ENCODE measurements at regions not wholly inside any gene's neighbourhood (a gene's known extent, or its start where the extent isn't known, plus 50 kb on each side); places are given as distances from the start of the nearest gene placed in this dataset.
"Not testable (repeated sequence)": the region's sequence is repeated elsewhere in the genome, so short reads cannot be mapped to it uniquely, and the experiment has no call there.

- Histone ChIP-seq H3K4me3 (ENCODE audit: low read depth in 1 of 5, low read length in 5 of 5) (no peak overlapping the region), H3K27me3 (ENCODE audit: control insufficient read depth in 5 of 5, insufficient read depth in 4 of 5, low read length in 5 of 5) (peaks cover 0 to 9% (median 3%) of the 10 kb centered on the region in 5 donors), H3K27ac (ENCODE audit: low read depth, low read length) (no peak overlapping the region), H3K9me3 (ENCODE audit: control insufficient read depth in 5 of 5, low read length in 5 of 5) (peaks cover 0 to 9% (median 0%) of the 10 kb centered on the region in 5 donors), H3K4me1 (ENCODE audit: control insufficient read depth in 5 of 5, insufficient read depth in 5 of 5, low read length in 5 of 5) (no peaks in the 10 kb centered on the region), H3K9ac (ENCODE audit: low read length in 5 of 5) (no peak overlapping the region), H3K36me3 (ENCODE audit: control insufficient read depth in 5 of 5, insufficient read depth in 5 of 5, low read length in 5 of 5) (no peaks in the 10 kb centered on the region)
Measured at GRCh38 chr14:105900398-105901160, 374.2 kb downstream of the TMEM121 start.

GRCh38 chr14:105901226-105901625 lies 374.8 kb downstream of the TMEM121 start:
- Histone ChIP-seq H3K27me3 (ENCODE audit: control insufficient read depth in 5 of 5, insufficient read depth in 4 of 5, low read length in 5 of 5) (peaks cover 0 to 9% (median 3%) of the 10 kb centered on the region in 5 donors), H3K9me3 (ENCODE audit: control insufficient read depth in 5 of 5, low read length in 5 of 5) (peaks cover 0 to 10% (median 1%) of the 10 kb centered on the region in 5 donors), H3K4me1 (ENCODE audit: control insufficient read depth in 5 of 5, insufficient read depth in 5 of 5, low read length in 5 of 5) (no peaks in the 10 kb centered on the region), H3K9ac (ENCODE audit: low read length in 5 of 5) (no peak overlapping the region), H3K36me3 (ENCODE audit: control insufficient read depth in 5 of 5, insufficient read depth in 5 of 5, low read length in 5 of 5) (no peaks in the 10 kb centered on the region), H3K27ac (ENCODE audit: low read depth, low read length) (no peak overlapping the region), H3K4me3 (ENCODE audit: low read depth in 1 of 5, low read length in 5 of 5) (no peak overlapping the region)

GRCh38 chr14:105902131-105902898 lies 375.9 kb downstream of the TMEM121 start:
- Histone ChIP-seq H3K27ac (ENCODE audit: low read depth, low read length) (no peak overlapping the region), H3K4me1 (ENCODE audit: control insufficient read depth in 5 of 5, insufficient read depth in 5 of 5, low read length in 5 of 5) (no peaks in the 10 kb centered on the region), H3K27me3 (ENCODE audit: control insufficient read depth in 5 of 5, insufficient read depth in 4 of 5, low read length in 5 of 5) (peaks cover 0 to 9% (median 5%) of the 10 kb centered on the region in 5 donors), H3K9ac (ENCODE audit: low read length in 5 of 5) (no peak overlapping the region), H3K9me3 (ENCODE audit: control insufficient read depth in 5 of 5, low read length in 5 of 5) (peaks cover 0 to 16% (median 12%) of the 10 kb centered on the region in 5 donors), H3K4me3 (ENCODE audit: low read depth in 1 of 5, low read length in 5 of 5) (no peak overlapping the region), H3K36me3 (ENCODE audit: control insufficient read depth in 5 of 5, insufficient read depth in 5 of 5, low read length in 5 of 5) (no peaks in the 10 kb centered on the region)

- peaks cover 0 to 16% (median 11%) of the 10 kb centered on the region in 5 donors for H3K9me3 ChIP-seq (ENCODE audit: control insufficient read depth in 5 of 5, low read length in 5 of 5)
- H3K4me3 ChIP-seq (ENCODE audit: low read depth in 1 of 5, low read length in 5 of 5); H3K27ac ChIP-seq (ENCODE audit: low read depth, low read length); H3K9ac ChIP-seq (ENCODE audit: low read length in 5 of 5); H3K36me3 ChIP-seq (ENCODE audit: control insufficient read depth in 5 of 5, insufficient read depth in 5 of 5, low read length in 5 of 5); H3K27me3 ChIP-seq (ENCODE audit: control insufficient read depth in 5 of 5, insufficient read depth in 4 of 5, low read length in 5 of 5); H3K4me1 ChIP-seq (ENCODE audit: control insufficient read depth in 5 of 5, insufficient read depth in 5 of 5, low read length in 5 of 5): not testable (repeated sequence)
Measured at GRCh38 chr14:105902899-105903165, 376.4 kb downstream of the TMEM121 start.

GRCh38 chr14:105903971-105904370 lies 377.6 kb downstream of the TMEM121 start:
- Histone ChIP-seq H3K27me3 (ENCODE audit: control insufficient read depth in 5 of 5, insufficient read depth in 4 of 5, low read length in 5 of 5) (peaks cover 0 to 14% (median 8%) of the 10 kb centered on the region in 5 donors), H3K27ac (ENCODE audit: low read depth, low read length) (no peak overlapping the region), H3K9me3 (ENCODE audit: control insufficient read depth in 5 of 5, low read length in 5 of 5) (peaks cover 0 to 16% (median 11%) of the 10 kb centered on the region in 5 donors), H3K36me3 (ENCODE audit: control insufficient read depth in 5 of 5, insufficient read depth in 5 of 5, low read length in 5 of 5) (no peaks in the 10 kb centered on the region), H3K4me3 (ENCODE audit: low read depth in 1 of 5, low read length in 5 of 5) (no peak overlapping the region), H3K4me1 (ENCODE audit: control insufficient read depth in 5 of 5, insufficient read depth in 5 of 5, low read length in 5 of 5) (no peaks in the 10 kb centered on the region), H3K9ac (ENCODE audit: low read length in 5 of 5) (no peak overlapping the region)

- H3K27ac ChIP-seq (ENCODE audit: low read depth, low read length): no peak overlapping the region
- no peak overlapping the region for H3K9ac ChIP-seq (ENCODE audit: low read length in 5 of 5)
- H3K4me1 ChIP-seq (ENCODE audit: control insufficient read depth in 5 of 5, insufficient read depth in 5 of 5, low read length in 5 of 5): no peaks in the 10 kb centered on the region
- H3K4me3 ChIP-seq (ENCODE audit: low read depth in 1 of 5, low read length in 5 of 5): no peak overlapping the region
- H3K9me3 ChIP-seq (ENCODE audit: control insufficient read depth in 5 of 5, low read length in 5 of 5): peaks cover 0 to 16% (median 11%) of the 10 kb centered on the region in 5 donors
- H3K36me3 ChIP-seq (ENCODE audit: control insufficient read depth in 5 of 5, insufficient read depth in 5 of 5, low read length in 5 of 5): no peaks in the 10 kb centered on the region
- peaks cover 0 to 14% (median 8%) of the 10 kb centered on the region in 5 donors for H3K27me3 ChIP-seq (ENCODE audit: control insufficient read depth in 5 of 5, insufficient read depth in 4 of 5, low read length in 5 of 5)
Measured at GRCh38 chr14:105904379-105904778, 378.0 kb downstream of the TMEM121 start.

- H3K36me3 ChIP-seq (ENCODE audit: control insufficient read depth in 5 of 5, insufficient read depth in 5 of 5, low read length in 5 of 5): no peaks in the 10 kb centered on the region
- H3K27ac ChIP-seq (ENCODE audit: low read depth, low read length): no peak overlapping the region
- H3K9ac ChIP-seq (ENCODE audit: low read length in 5 of 5): no peak overlapping the region
- H3K27me3 ChIP-seq (ENCODE audit: control insufficient read depth in 5 of 5, insufficient read depth in 4 of 5, low read length in 5 of 5): peaks cover 0 to 14% (median 6%) of the 10 kb centered on the region in 5 donors
- H3K4me3 ChIP-seq (ENCODE audit: low read depth in 1 of 5, low read length in 5 of 5): no peak overlapping the region
- H3K9me3 ChIP-seq (ENCODE audit: control insufficient read depth in 5 of 5, low read length in 5 of 5): peaks cover 0 to 16% (median 11%) of the 10 kb centered on the region in 5 donors
- H3K4me1 ChIP-seq (ENCODE audit: control insufficient read depth in 5 of 5, insufficient read depth in 5 of 5, low read length in 5 of 5): no peaks in the 10 kb centered on the region
Measured at GRCh38 chr14:105905456-105905855, 379.1 kb downstream of the TMEM121 start.

- peaks cover 0 to 8% (median 4%) of the 10 kb centered on the region in 5 donors for H3K27me3 ChIP-seq (ENCODE audit: control insufficient read depth in 5 of 5, insufficient read depth in 4 of 5, low read length in 5 of 5)
- no peak overlapping the region for H3K4me3 ChIP-seq (ENCODE audit: low read depth in 1 of 5, low read length in 5 of 5)
- H3K27ac ChIP-seq (ENCODE audit: low read depth, low read length): no peak overlapping the region
- no peak overlapping the region for H3K9ac ChIP-seq (ENCODE audit: low read length in 5 of 5)
- peaks cover 0 to 16% (median 11%) of the 10 kb centered on the region in 5 donors for H3K9me3 ChIP-seq (ENCODE audit: control insufficient read depth in 5 of 5, low read length in 5 of 5)
- no peaks in the 10 kb centered on the region for H3K36me3 ChIP-seq (ENCODE audit: control insufficient read depth in 5 of 5, insufficient read depth in 5 of 5, low read length in 5 of 5)
- H3K4me1 ChIP-seq (ENCODE audit: control insufficient read depth in 5 of 5, insufficient read depth in 5 of 5, low read length in 5 of 5): no peaks in the 10 kb centered on the region
Measured at GRCh38 chr14:105907276-105907675, 380.9 kb downstream of the TMEM121 start.

GRCh38 chr14:105908006-105908405 lies 381.6 kb downstream of the TMEM121 start:
- no peak overlapping the region for H3K4me3 ChIP-seq (ENCODE audit: low read depth in 1 of 5, low read length in 5 of 5)
- H3K27me3 ChIP-seq (ENCODE audit: control insufficient read depth in 5 of 5, insufficient read depth in 4 of 5, low read length in 5 of 5): peaks cover 0 to 8% (median 4%) of the 10 kb centered on the region in 5 donors

GRCh38 chr14:105908481-105908911 lies 382.1 kb downstream of the TMEM121 start:
- no peaks in the 10 kb centered on the region for H3K36me3 ChIP-seq (ENCODE audit: control insufficient read depth in 5 of 5, insufficient read depth in 5 of 5, low read length in 5 of 5)
- H3K27ac ChIP-seq (ENCODE audit: low read depth, low read length): no peak overlapping the region
- no peaks in the 10 kb centered on the region for H3K4me1 ChIP-seq (ENCODE audit: control insufficient read depth in 5 of 5, insufficient read depth in 5 of 5, low read length in 5 of 5)
- peaks cover 0 to 8% (median 4%) of the 10 kb centered on the region in 5 donors for H3K27me3 ChIP-seq (ENCODE audit: control insufficient read depth in 5 of 5, insufficient read depth in 4 of 5, low read length in 5 of 5)
- no peak overlapping the region for H3K4me3 ChIP-seq (ENCODE audit: low read depth in 1 of 5, low read length in 5 of 5)
- H3K9me3 ChIP-seq (ENCODE audit: control insufficient read depth in 5 of 5, low read length in 5 of 5): peaks cover 0 to 16% (median 11%) of the 10 kb centered on the region in 5 donors
- no peak overlapping the region for H3K9ac ChIP-seq (ENCODE audit: low read length in 5 of 5)

More at GRCh38 chr14:105908006-105908405, 381.6 kb downstream of the TMEM121 start:
- Histone ChIP-seq H3K9me3 (ENCODE audit: control insufficient read depth in 5 of 5, low read length in 5 of 5) (peaks cover 0 to 16% (median 11%) of the 10 kb centered on the region in 5 donors), H3K4me1 (ENCODE audit: control insufficient read depth in 5 of 5, insufficient read depth in 5 of 5, low read length in 5 of 5) (no peaks in the 10 kb centered on the region), H3K27ac (ENCODE audit: low read depth, low read length) (no peak overlapping the region), H3K36me3 (ENCODE audit: control insufficient read depth in 5 of 5, insufficient read depth in 5 of 5, low read length in 5 of 5) (no peaks in the 10 kb centered on the region), H3K9ac (ENCODE audit: low read length in 5 of 5) (no peak overlapping the region)
